Suprapubic skin (tissue), 3 donors: ENCODE measurements at regions not wholly inside any gene's neighbourhood (a gene's known extent, or its start where the extent isn't known, plus 50 kb on each side); places are given as distances from the start of the nearest gene placed in this dataset.

ENCODE experiments used
- POLR2A ChIP-seq, 2 donors: fragments of 450-650 bp; IDR thresholded peaks; one replicate each; pipeline ENCODE4 v1.6.1; 2017; ENCODE audit warnings: antibody characterized with exemption in 2 of 2, mild to moderate bottlenecking in 2 of 2, moderate library complexity in 2 of 2
- TF ChIP-seq, protein P1 (sequence below), 2 donors: fragments of 200-600 bp in 1 of 2; fragments of 450-650 bp in 1 of 2; sonication (generic) in 1 of 2; IDR thresholded peaks; one replicate each; pipeline ENCODE4 v1.5.1; 2016 to 2019; ENCODE audit warnings: antibody characterized with exemption in 2 of 2, mild to moderate bottlenecking in 1 of 2, moderate library complexity in 1 of 2

DNA sequence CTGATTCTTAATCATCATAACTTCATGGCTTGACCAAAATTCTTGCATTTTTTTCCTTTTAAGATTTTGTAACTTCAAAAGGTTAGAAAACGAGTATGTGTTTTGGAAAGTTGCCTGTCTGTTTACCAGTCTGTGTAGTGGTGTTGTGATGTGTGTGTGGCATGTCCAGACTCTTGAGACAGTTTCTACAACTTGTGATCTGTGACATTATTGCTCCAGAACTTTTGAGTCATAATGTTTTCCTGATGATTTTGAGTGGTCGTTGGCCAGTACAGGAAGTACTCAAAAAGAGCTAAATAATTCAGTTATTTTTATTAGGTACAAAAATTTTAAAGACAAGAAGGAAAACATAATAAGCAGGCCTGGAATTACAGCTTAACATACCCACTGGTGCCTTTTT lies 229.0 kb upstream of the C2CD4B start:
- no peak for TF ChIP-seq POLR2A (IDR thresholded peaks at IDR 0.05)
- TF ChIP-seq, protein P1, sequence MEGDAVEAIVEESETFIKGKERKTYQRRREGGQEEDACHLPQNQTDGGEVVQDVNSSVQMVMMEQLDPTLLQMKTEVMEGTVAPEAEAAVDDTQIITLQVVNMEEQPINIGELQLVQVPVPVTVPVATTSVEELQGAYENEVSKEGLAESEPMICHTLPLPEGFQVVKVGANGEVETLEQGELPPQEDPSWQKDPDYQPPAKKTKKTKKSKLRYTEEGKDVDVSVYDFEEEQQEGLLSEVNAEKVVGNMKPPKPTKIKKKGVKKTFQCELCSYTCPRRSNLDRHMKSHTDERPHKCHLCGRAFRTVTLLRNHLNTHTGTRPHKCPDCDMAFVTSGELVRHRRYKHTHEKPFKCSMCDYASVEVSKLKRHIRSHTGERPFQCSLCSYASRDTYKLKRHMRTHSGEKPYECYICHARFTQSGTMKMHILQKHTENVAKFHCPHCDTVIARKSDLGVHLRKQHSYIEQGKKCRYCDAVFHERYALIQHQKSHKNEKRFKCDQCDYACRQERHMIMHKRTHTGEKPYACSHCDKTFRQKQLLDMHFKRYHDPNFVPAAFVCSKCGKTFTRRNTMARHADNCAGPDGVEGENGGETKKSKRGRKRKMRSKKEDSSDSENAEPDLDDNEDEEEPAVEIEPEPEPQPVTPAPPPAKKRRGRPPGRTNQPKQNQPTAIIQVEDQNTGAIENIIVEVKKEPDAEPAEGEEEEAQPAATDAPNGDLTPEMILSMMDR (IDR thresholded peaks at IDR 0.05): no peak
